ENCODE measurements at regions not wholly inside any gene's neighbourhood (a gene's known extent, or its start where the extent isn't known, plus 50 kb on each side); places are given as distances from the start of the nearest gene placed in this dataset.
A peak's percentile ranks its signal among the peaks of the same experiment; 100 is the strongest.
"Not testable (repeated sequence)": the region's sequence is repeated elsewhere in the genome, so short reads cannot be mapped to it uniquely, and the experiment has no call there.

DNA sequence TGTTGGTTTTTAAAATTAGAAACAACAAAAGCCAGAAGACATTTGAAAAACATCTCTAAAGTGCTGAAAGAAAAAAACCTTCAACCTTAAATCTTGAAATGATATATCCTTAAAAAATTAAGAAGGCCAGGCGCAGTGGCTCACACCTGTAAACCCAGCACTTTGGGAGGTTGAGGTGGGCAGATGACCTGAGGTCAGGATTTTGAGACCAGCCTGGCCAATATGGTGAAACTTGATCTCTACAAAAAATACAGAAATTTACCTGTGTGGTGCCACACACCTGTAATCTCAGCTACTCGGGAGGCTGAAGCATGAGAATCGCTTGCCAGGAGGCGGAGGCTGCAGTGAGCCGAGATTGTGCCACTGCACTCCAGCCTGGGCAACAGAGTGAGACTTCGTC lies 87.7 kb upstream of the SIX2 start (continued):
- no peak for TF ChIP-seq HES2 (IDR thresholded peaks at IDR 0.05)
- TF ChIP-seq ZSCAN20 (CRISPR knock-in tag; IDR thresholded peaks at IDR 0.05) = no peak
- no peak for TF ChIP-seq CBX2 (IDR thresholded peaks at IDR 0.05; ENCODE audit: borderline replicate concordance, low read depth)
- no peak for TF ChIP-seq SMC3 (IDR thresholded peaks at IDR 0.05)

GRCh38 chr2:45096038-45096437 lies 86.8 kb upstream of the SIX2 start:
- H3K9me3 ChIP-seq; H3K27ac ChIP-seq; H3K4me1 ChIP-seq; H3K4me3 ChIP-seq; ATAC-seq; POLR2A ChIA-PET; DNase-seq (ENCODE audit: low read depth in 1 of 2, low spot score in 1 of 2); CTCF ChIA-PET; FAIRE-seq; H3K4me2 ChIP-seq: not testable (repeated sequence)
- WGBS (ENCODE audit: missing lambda C conversion rate) = 62% methylated on average over 10 of the region's 10 CpGs

- no peaks in the 10 kb centered on the region for H3K9me3 ChIP-seq
- TF ChIP-seq MAFK (IDR thresholded peaks at IDR 0.05; ENCODE audit: partially characterized antibody) (no peak), CBX2 (IDR thresholded peaks at IDR 0.05; ENCODE audit: borderline replicate concordance, low read depth) (no peak), HOXA7 (CRISPR knock-in tag; IDR thresholded peaks at IDR 0.05) (no peak), ZFP36 (IDR thresholded peaks at IDR 0.05; ENCODE audit: borderline replicate concordance, partially characterized antibody) (no peak), ESRRA (IDR thresholded peaks at IDR 0.05; ENCODE audit: borderline replicate concordance, low read length) (no peak), FOSL2 (IDR thresholded peaks at IDR 0.05) (no peak), FOSL2 (CRISPR knock-in tag; IDR thresholded peaks at IDR 0.05) (no peak), CBX8 (IDR thresholded peaks at IDR 0.05) (no peak), EHF (CRISPR knock-in tag; IDR thresholded peaks at IDR 0.05) (no peak), REST (IDR thresholded peaks at IDR 0.05) (no peak), RFX5 (IDR thresholded peaks at IDR 0.05) (no peak), HDAC2 (IDR thresholded peaks at IDR 0.05) (no peak), JUN (IDR thresholded peaks at IDR 0.05) (no peak)
- TF ChIP-seq, protein P1, sequence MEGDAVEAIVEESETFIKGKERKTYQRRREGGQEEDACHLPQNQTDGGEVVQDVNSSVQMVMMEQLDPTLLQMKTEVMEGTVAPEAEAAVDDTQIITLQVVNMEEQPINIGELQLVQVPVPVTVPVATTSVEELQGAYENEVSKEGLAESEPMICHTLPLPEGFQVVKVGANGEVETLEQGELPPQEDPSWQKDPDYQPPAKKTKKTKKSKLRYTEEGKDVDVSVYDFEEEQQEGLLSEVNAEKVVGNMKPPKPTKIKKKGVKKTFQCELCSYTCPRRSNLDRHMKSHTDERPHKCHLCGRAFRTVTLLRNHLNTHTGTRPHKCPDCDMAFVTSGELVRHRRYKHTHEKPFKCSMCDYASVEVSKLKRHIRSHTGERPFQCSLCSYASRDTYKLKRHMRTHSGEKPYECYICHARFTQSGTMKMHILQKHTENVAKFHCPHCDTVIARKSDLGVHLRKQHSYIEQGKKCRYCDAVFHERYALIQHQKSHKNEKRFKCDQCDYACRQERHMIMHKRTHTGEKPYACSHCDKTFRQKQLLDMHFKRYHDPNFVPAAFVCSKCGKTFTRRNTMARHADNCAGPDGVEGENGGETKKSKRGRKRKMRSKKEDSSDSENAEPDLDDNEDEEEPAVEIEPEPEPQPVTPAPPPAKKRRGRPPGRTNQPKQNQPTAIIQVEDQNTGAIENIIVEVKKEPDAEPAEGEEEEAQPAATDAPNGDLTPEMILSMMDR (IDR thresholded peaks at IDR 0.05) = no peak
- no peak overlapping the region for H3K4me3 ChIP-seq
- peak in 1 of 2 experiments; percentile 50; a peak in 2 of 6 replicates for ATAC-seq
- H3K27ac ChIP-seq = no peak overlapping the region
- H3K4me2 ChIP-seq = no peak overlapping the region
- ChIA-PET POLR2A (no interaction called here), CTCF (interaction anchor here (1.0 to 1.4 kb wide), 2 partner anchors 17 to 23 kb away, joined by 3 to 4 read pairs; no protein-coding TSS in a partner anchor)
- no peak for FAIRE-seq
- DNase-seq (ENCODE audit: low read depth in 1 of 2, low spot score in 1 of 2) = no peak
- H3K4me1 ChIP-seq = no peaks in the 10 kb centered on the region
- WGBS (ENCODE audit: missing lambda C conversion rate) = 24% methylated on average over 6 of the region's 6 CpGs
Measured at GRCh38 chr2:45093663-45094062, 84.4 kb upstream of the SIX2 start.

DNA sequence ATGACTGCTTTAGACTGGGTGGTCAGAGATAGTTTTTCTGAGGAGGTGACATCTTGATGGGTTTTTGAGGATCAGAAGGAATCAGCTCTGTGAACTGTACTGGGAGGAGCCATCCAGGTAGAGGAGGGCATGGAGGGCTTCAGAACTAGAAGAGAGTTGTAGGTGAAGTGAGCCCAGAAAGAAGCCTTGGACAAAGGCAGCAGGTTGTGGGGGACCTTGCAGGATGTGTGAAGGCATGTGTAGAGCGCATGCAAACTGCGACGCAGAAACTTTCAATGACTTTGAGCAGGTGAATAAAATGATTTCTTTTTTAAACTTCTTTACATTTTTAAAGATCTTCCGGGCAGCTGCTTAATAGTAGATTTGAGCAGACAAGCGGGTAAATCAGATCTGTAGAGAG lies 83.9 kb upstream of the SIX2 start:
- no peak for FAIRE-seq
- H3K27ac ChIP-seq = no peak overlapping the region
- H3K9me3 ChIP-seq = no peaks in the 10 kb centered on the region
- H3K4me1 ChIP-seq = no peaks in the 10 kb centered on the region
- 92% methylated on average over 5 of the region's 5 CpGs for WGBS (ENCODE audit: missing lambda C conversion rate)
- ChIA-PET CTCF (interaction anchor here (1.4 kb wide), 1 partner anchor 22 kb away, joined by 4 read pairs; no protein-coding TSS in a partner anchor), POLR2A (no interaction called here)
- no peak for DNase-seq (ENCODE audit: low read depth in 1 of 2, low spot score in 1 of 2)
- no peak overlapping the region for H3K4me3 ChIP-seq
- TF ChIP-seq USF2 (IDR thresholded peaks at IDR 0.05) (no peak), FOSB (CRISPR knock-in tag; IDR thresholded peaks at IDR 0.05) (no peak), KDM5A (IDR thresholded peaks at IDR 0.05) (no peak), POLR2A (IDR thresholded peaks at IDR 0.05; ENCODE audit: low read length) (no peak), CBX2 (IDR thresholded peaks at IDR 0.05; ENCODE audit: borderline replicate concordance, low read depth) (no peak), NPAS2 (CRISPR knock-in tag; IDR thresholded peaks at IDR 0.05; ENCODE audit: borderline replicate concordance) (no peak), RFX5 (IDR thresholded peaks at IDR 0.05) (no peak), MAZ (IDR thresholded peaks at IDR 0.05; ENCODE audit: borderline replicate concordance, low read depth, low read length) (no peak), JUNB (IDR thresholded peaks at IDR 0.05) (no peak)
- TF ChIP-seq, protein P2, sequence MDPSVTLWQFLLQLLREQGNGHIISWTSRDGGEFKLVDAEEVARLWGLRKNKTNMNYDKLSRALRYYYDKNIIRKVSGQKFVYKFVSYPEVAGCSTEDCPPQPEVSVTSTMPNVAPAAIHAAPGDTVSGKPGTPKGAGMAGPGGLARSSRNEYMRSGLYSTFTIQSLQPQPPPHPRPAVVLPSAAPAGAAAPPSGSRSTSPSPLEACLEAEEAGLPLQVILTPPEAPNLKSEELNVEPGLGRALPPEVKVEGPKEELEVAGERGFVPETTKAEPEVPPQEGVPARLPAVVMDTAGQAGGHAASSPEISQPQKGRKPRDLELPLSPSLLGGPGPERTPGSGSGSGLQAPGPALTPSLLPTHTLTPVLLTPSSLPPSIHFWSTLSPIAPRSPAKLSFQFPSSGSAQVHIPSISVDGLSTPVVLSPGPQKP (IDR thresholded peaks at IDR 0.05; ENCODE audit: low read depth, low read length) = no peak
- no peak overlapping the region for H3K4me2 ChIP-seq
- ATAC-seq = no peak

Data from A549 (cell line).